ENCODE measurements at regions not wholly inside any gene's neighbourhood (a gene's known extent, or its start where the extent isn't known, plus 50 kb on each side); places are given as distances from the start of the nearest gene placed in this dataset.

DNA sequence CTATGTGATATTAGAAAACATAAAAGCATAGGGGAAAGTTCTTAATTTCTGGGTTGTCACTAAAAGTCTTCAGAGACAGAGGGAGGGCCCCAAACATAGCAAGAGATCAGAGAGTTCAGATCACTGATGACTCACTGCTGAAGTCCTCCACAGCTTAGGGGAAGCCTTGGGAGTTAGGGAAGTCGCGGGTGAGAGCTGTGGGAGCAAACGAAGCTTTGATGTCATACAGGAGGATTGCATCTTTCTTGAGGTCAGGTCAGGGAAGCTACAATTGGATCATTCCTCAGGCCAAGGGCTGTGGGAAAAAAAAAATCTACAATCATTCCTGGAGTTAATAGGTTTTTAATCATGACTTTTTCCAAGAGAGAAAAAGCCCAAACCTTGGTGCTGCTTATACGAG is 96.2 kb downstream of the COPS8 start:
- no peak for TF ChIP-seq YY1 (IDR thresholded peaks at IDR 0.05; ENCODE audit: insufficient read depth, insufficient read length)
- TF ChIP-seq SUZ12 (IDR thresholded peaks at IDR 0.05; ENCODE audit: extremely low read depth, insufficient read depth, insufficient read length) = no peak
- no peak for TF ChIP-seq ZNF274 (IDR thresholded peaks at IDR 0.05; ENCODE audit: low read depth, low read length)

Measured in NT2/D1 (cell line).